H1 (cell line): ENCODE measurements at regions not wholly inside any gene's neighbourhood (a gene's known extent, or its start where the extent isn't known, plus 50 kb on each side); places are given as distances from the start of the nearest gene placed in this dataset.

Source experiments
- CTCF ChIA-PET: fragments of 300-600 bp; sonication (Branson Sonifier 250); formaldehyde crosslinking; loops from one replicate; lab custom pipeline; 2021; ENCODE audit not compliant: partially characterized antibody; lab: Charles Lee
- POLR2A ChIA-PET: fragments of 300-600 bp; sonication (Branson Sonifier 250); formaldehyde crosslinking; loops from one replicate; lab custom pipeline; 2021; ENCODE audit warnings: inconsistent platforms; ENCODE audit not compliant: partially characterized antibody; lab: Charles Lee
- DNase-seq, 2 experiments: peaks; one replicate each; pipeline versions ENCODE4 v3.0.0 to v3.0.0-alpha.2; 2010 to 2022; ENCODE audit warnings: low spot score in 2 of 2, low read depth in 1 of 2, mixed read lengths in 1 of 2
- FAIRE-seq: peaks from 2 replicates; lab custom pipeline; 2011; peaks lifted over from hg19 to GRCh38; lab: Jason Lieb, UNC
- H2AFZ ChIP-seq: 2 replicates; pipeline ENCODE4 v1.8.1; 2012; ENCODE audit warnings: low read length, inconsistent platforms
- H2AK5ac ChIP-seq: 2 replicates; pipeline ENCODE4 v1.6.1; 2013; ENCODE audit warnings: low read depth, low read length
- H2BK120ac ChIP-seq: replicated peaks from 2 replicates; pipeline ENCODE3; 2013; ENCODE audit warnings: low read depth, low read length, inconsistent platforms
- H2BK12ac ChIP-seq: 2 replicates; pipeline ENCODE4 v1.6.1; 2013; ENCODE audit warnings: low read depth, low read length
- H2BK15ac ChIP-seq: 2 replicates; pipeline ENCODE4 v1.6.1; 2013; ENCODE audit warnings: low read length
- H2BK20ac ChIP-seq: 2 replicates; pipeline ENCODE4 v1.6.1; 2013; ENCODE audit warnings: low read length
- H2BK5ac ChIP-seq: 2 replicates; pipeline ENCODE4 v1.6.1; 2013; ENCODE audit warnings: low read depth, low read length
- H3K14ac ChIP-seq: 2 replicates; pipeline ENCODE4 v1.6.1; 2013; ENCODE audit warnings: inconsistent platforms; ENCODE audit not compliant: insufficient read length
- H3K18ac ChIP-seq: 2 replicates; pipeline ENCODE4 v1.6.1; 2013; ENCODE audit warnings: low read length; ENCODE audit errors: extremely low read depth
- H3K23ac ChIP-seq: 2 replicates; pipeline ENCODE4 v1.6.1; 2013; ENCODE audit warnings: inconsistent platforms; ENCODE audit not compliant: insufficient read length
- H3K23me2 ChIP-seq: 2 replicates; pipeline ENCODE4 v1.6.1; 2013; ENCODE audit warnings: low read depth, low read length
- H3K27ac ChIP-seq: 2 replicates; pipeline ENCODE4 v1.6.1; 2011; ENCODE audit warnings: low read depth, low read length, inconsistent platforms
- H3K27me3 ChIP-seq, 4 experiments: replicated peaks in 1 of 4; 1 replicate in 1 of 4; 2 replicates in 3 of 4; pipeline versions ENCODE4 v1.6.1 to v1.8.1; 2011 to 2013; ENCODE audit warnings: low read length in 3 of 4, mild to moderate bottlenecking in 3 of 4, inconsistent platforms in 2 of 4, mixed read lengths in 2 of 4, moderate library complexity in 1 of 4; ENCODE audit not compliant: control insufficient read depth in 3 of 4, insufficient read depth in 3 of 4; ENCODE audit errors: extremely low read depth in 1 of 4
- H3K36me3 ChIP-seq, 4 experiments: 2 replicates each; pipeline versions ENCODE4 v1.6.1 to v1.8.1; 2011 to 2013; ENCODE audit warnings: mild to moderate bottlenecking in 4 of 4, low read length in 3 of 4, moderate library complexity in 2 of 4, control low read depth in 1 of 4, inconsistent platforms in 1 of 4; ENCODE audit not compliant: insufficient read depth in 4 of 4, control insufficient read depth in 2 of 4
- H3K4ac ChIP-seq: replicated peaks from 2 replicates; pipeline ENCODE3; 2013; ENCODE audit warnings: low read length, low read depth, mixed read lengths, inconsistent platforms; ENCODE audit not compliant: insufficient read length
- H3K4me1 ChIP-seq, 4 experiments: replicated peaks in 1 of 4; 1 replicate in 1 of 4; 2 replicates in 3 of 4; pipeline versions ENCODE4 v1.6.1 to v1.8.1; 2011 to 2013; ENCODE audit warnings: low read length in 3 of 4, inconsistent platforms in 2 of 4, mixed read lengths in 1 of 4; ENCODE audit not compliant: insufficient read depth in 4 of 4, control insufficient read depth in 3 of 4
- H3K4me2 ChIP-seq, 2 experiments: 2 replicates each; pipeline versions ENCODE4 v1.6.1 to v1.8.1; 2011 to 2013; ENCODE audit warnings: low read depth in 2 of 2, low read length in 2 of 2, control low read depth in 1 of 2, inconsistent platforms in 1 of 2, mild to moderate bottlenecking in 1 of 2; ENCODE audit not compliant: insufficient read depth in 1 of 2
- H3K4me3 ChIP-seq, 4 experiments: fragments of 200-600, 300-600 bp in 1 of 4; sonication (generic), shearing (Covaris generic), sonication (Bioruptor Twin) in 1 of 4; 2 replicates each; pipeline versions ENCODE4 v1.5.1 to v1.8.1; 2011 to 2016; ENCODE audit warnings: low read length in 4 of 4, low read depth in 3 of 4, control low read depth in 2 of 4, inconsistent platforms in 2 of 4, mild to moderate bottlenecking in 2 of 4, mixed read lengths in 1 of 4, moderate library complexity in 1 of 4; ENCODE audit not compliant: insufficient read depth in 2 of 4; ENCODE audit errors: extremely low read depth in 1 of 4
- H3K56ac ChIP-seq: replicated peaks from 2 replicates; pipeline ENCODE3; 2013; ENCODE audit warnings: low read depth, mild to moderate bottlenecking, mixed read lengths, low read length, inconsistent platforms; ENCODE audit not compliant: insufficient read length
- H3K79me1 ChIP-seq: 2 replicates; pipeline ENCODE4 v1.6.1; 2013; ENCODE audit warnings: low read depth, low read length, control low read depth
- H3K79me2 ChIP-seq, 2 experiments: 2 replicates each; pipeline versions ENCODE4 v1.6.1 to v1.8.1; 2012 to 2013; ENCODE audit warnings: low read length in 2 of 2, mild to moderate bottlenecking in 2 of 2, inconsistent platforms in 1 of 2; ENCODE audit not compliant: insufficient read depth in 2 of 2, control insufficient read depth in 1 of 2
- H3K9ac ChIP-seq, 4 experiments: replicated peaks in 1 of 4; 1 replicate in 1 of 4; 2 replicates in 3 of 4; pipeline versions ENCODE4 v1.6.1 to v1.8.1; 2011 to 2013; ENCODE audit warnings: low read depth in 3 of 4, low read length in 3 of 4, control low read depth in 2 of 4, mild to moderate bottlenecking in 2 of 4, moderate library complexity in 2 of 4, inconsistent platforms in 1 of 4; ENCODE audit errors: extremely low read depth in 1 of 4
- H3K9me3 ChIP-seq, 2 experiments: 2 replicates each; pipeline versions ENCODE4 v1.6.1 to v1.8.1; 2012 to 2013; ENCODE audit warnings: mild to moderate bottlenecking in 2 of 2, moderate library complexity in 2 of 2, control low read depth in 1 of 2, inconsistent platforms in 1 of 2, low read depth in 1 of 2, low read length in 1 of 2, mixed read lengths in 1 of 2; ENCODE audit not compliant: insufficient read depth in 2 of 2
- H4K20me1 ChIP-seq, 2 experiments: replicated peaks in 1 of 2; 2 replicates each; pipeline versions ENCODE3 to v1.8.1; 2011 to 2013; ENCODE audit warnings: inconsistent platforms in 2 of 2, low read length in 2 of 2, mild to moderate bottlenecking in 1 of 2; ENCODE audit not compliant: insufficient read depth in 2 of 2, control insufficient read depth in 1 of 2
- H4K5ac ChIP-seq: 2 replicates; pipeline ENCODE4 v1.6.1; 2013; ENCODE audit warnings: low read length, low read depth, mixed read lengths, inconsistent platforms; ENCODE audit not compliant: insufficient read length
- H4K8ac ChIP-seq: 2 replicates; pipeline ENCODE4 v1.8.0; 2013; ENCODE audit warnings: mild to moderate bottlenecking, moderate library complexity, low read length, inconsistent platforms; ENCODE audit not compliant: insufficient read depth; ENCODE audit errors: extremely low read depth
- H4K91ac ChIP-seq: replicated peaks from 2 replicates; pipeline ENCODE3; 2013; ENCODE audit warnings: low read length, mixed read lengths, inconsistent platforms; ENCODE audit not compliant: insufficient read length
- CBX5 ChIP-seq: fragments of 300-800, 300-1000 bp; sonication (generic); IDR thresholded peaks from 2 replicates; pipeline ENCODE4 v1.7.1; 2016; ENCODE audit warnings: antibody characterized with exemption, low read length, low read depth
- CTBP2 ChIP-seq: IDR thresholded peaks from 2 replicates; pipeline ENCODE4 v1.7.0; 2011; ENCODE audit warnings: borderline replicate concordance, mild to moderate bottlenecking, moderate library complexity, mixed read lengths, low read length; ENCODE audit not compliant: insufficient read depth, insufficient read length
- EZH2 ChIP-seq: fragments of 200-600 bp; sonication (generic); IDR thresholded peaks from 2 replicates; pipeline ENCODE4 v1.7.1; 2012; ENCODE audit warnings: low read depth, mild to moderate bottlenecking, moderate library complexity, low read length, inconsistent platforms; ENCODE audit not compliant: severe bottlenecking
- GABPA ChIP-seq: IDR thresholded peaks from 2 replicates; pipeline ENCODE4 v1.6.1; 2011; ENCODE audit warnings: mild to moderate bottlenecking, low read length, moderate library complexity, borderline replicate concordance; ENCODE audit not compliant: insufficient read depth
- KDM4A ChIP-seq: IDR thresholded peaks from one replicate; pipeline ENCODE4 v1.7.1; 2012; ENCODE audit warnings: low read depth, mild to moderate bottlenecking, moderate library complexity, low read length, inconsistent platforms; ENCODE audit not compliant: severe bottlenecking
- KDM5A ChIP-seq: fragments of 200-600 bp; IDR thresholded peaks from 2 replicates; pipeline ENCODE4 v1.7.1; 2012; ENCODE audit warnings: mild to moderate bottlenecking, low read length, inconsistent platforms, mixed read lengths
- NRF1 ChIP-seq: IDR thresholded peaks from 2 replicates; pipeline ENCODE4 v1.6.1; 2011; ENCODE audit warnings: mild to moderate bottlenecking, low read depth, low read length, improper control_type of control experiment
- POLR2A ChIP-seq, 2 experiments: IDR thresholded peaks; 1 replicate in 1 of 2; 2 replicates in 1 of 2; pipeline ENCODE4 v1.6.1; 2011; ENCODE audit warnings: low read depth in 2 of 2, low read length in 2 of 2, mild to moderate bottlenecking in 2 of 2; ENCODE audit errors: control extremely low read depth in 1 of 2
- SP4 ChIP-seq: IDR thresholded peaks from 2 replicates; pipeline ENCODE4 v1.6.1; 2012; ENCODE audit warnings: low read length, inconsistent platforms
- SRF ChIP-seq: IDR thresholded peaks from 2 replicates; pipeline ENCODE4 v1.6.1; 2011; ENCODE audit warnings: mild to moderate bottlenecking, low read depth, low read length, moderate library complexity
- SUZ12 ChIP-seq: fragments of 200-600 bp; sonication (generic); IDR thresholded peaks from 2 replicates; pipeline ENCODE4 v1.6.1; 2012; ENCODE audit warnings: mild to moderate bottlenecking, inconsistent platforms, low read length, moderate library complexity, mixed read lengths
- TCF12 ChIP-seq: IDR thresholded peaks from 2 replicates; pipeline ENCODE4 v1.6.1; 2011; ENCODE audit warnings: low read depth, mild to moderate bottlenecking, low read length
- ZNF274 ChIP-seq: IDR thresholded peaks from 2 replicates; pipeline ENCODE4 v1.7.0; 2012; ENCODE audit warnings: low read length, borderline replicate concordance; ENCODE audit errors: extremely low read depth
- WGBS, 2 experiments: shearing (Covaris generic) in 1 of 2; methylation state at CpG; one replicate each; pipeline versions ENCODE4 v1.1.6 to v1.1.7; 2013 to 2015; ENCODE audit warnings: low lambda C conversion rate in 2 of 2, mixed read lengths in 2 of 2, inconsistent platforms in 1 of 2, low coverage in 1 of 2, missing lambda C conversion rate in 1 of 2; ENCODE audit not compliant: insufficient replicate concordance in 2 of 2, insufficient coverage in 1 of 2, insufficient read length in 1 of 2; ENCODE audit errors: extremely low coverage in 1 of 2, missing lambda C conversion rate in 1 of 2; 5-methylcytosine and 5-hydroxymethylcytosine counted together

DNA sequence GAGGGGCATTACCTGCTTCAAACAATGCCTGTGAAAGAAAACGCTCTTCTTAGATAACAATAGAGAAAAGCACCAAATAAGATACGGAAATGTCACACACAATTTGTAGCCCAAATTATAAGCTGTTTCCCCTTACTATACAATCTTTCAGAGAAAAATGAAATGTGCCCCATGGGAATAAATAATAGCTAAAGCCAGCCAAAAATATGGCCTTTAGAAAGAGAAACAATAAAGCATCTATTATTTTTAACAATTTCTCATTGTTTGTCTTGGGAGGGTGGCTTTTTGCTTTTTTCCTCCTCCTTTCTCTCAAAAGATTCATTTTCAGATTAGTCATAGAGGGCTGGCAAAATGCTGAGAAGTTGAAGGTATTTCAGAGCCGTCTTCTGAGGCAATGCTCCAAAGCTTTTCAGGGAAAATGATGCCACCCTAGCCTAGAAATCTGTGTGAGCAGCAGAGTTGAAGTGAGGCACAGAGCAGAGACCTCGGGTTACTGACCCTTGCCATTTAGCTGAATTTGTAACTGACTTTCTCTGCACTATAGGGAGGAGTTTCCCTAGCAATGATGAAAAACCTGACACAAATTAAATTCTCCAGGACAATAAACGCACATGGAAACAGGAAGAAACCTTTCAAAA is 86.3 kb upstream of the PRICKLE2 start:
- H3K4me1 ChIP-seq, result no peaks in the 10 kb centered on the region
- no peak overlapping the region for H3K56ac ChIP-seq
- H3K4me2 ChIP-seq, result no peak overlapping the region
- H2BK15ac ChIP-seq, result no peak overlapping the region
- FAIRE-seq, result no peak
- DNase-seq, result no peak
- no peak overlapping the region for H2AK5ac ChIP-seq
- H3K4ac ChIP-seq, result no peak overlapping the region
- H3K4me3 ChIP-seq, result no peak overlapping the region
- ChIA-PET POLR2A (no interaction called here), CTCF (interaction anchor here (0.5 to 0.7 kb wide), 2 partner anchors 164 to 241 kb away, joined by 3 to 4 read pairs; no protein-coding TSS in a partner anchor)
- H3K27me3 ChIP-seq, result no peaks in the 10 kb centered on the region
- no peaks in the 10 kb centered on the region for H3K79me1 ChIP-seq
- H3K14ac ChIP-seq, result no peak overlapping the region
- H4K8ac ChIP-seq, result no peak overlapping the region
- no peaks in the 10 kb centered on the region for H3K23me2 ChIP-seq
- no peak overlapping the region for H2BK120ac ChIP-seq
- H2BK5ac ChIP-seq, result no peak overlapping the region
- no peak overlapping the region for H3K27ac ChIP-seq
- no peaks in the 10 kb centered on the region for H3K79me2 ChIP-seq
- H2BK20ac ChIP-seq, result no peak overlapping the region
- no peak overlapping the region for H3K23ac ChIP-seq
- no peak overlapping the region for H3K18ac ChIP-seq
- no peak overlapping the region for H2BK12ac ChIP-seq
- H3K9ac ChIP-seq, result no peak overlapping the region
- 86% methylated on average over 5 of the region's 5 CpGs; no CpG with 5 or more reads in 1 of the 2 experiments for WGBS, 2 experiments
- no peaks in the 10 kb centered on the region for H3K9me3 ChIP-seq
- no peaks in the 10 kb centered on the region for H4K20me1 ChIP-seq
- no peak overlapping the region for H4K5ac ChIP-seq
- no peak overlapping the region for H4K91ac ChIP-seq
- H2AFZ ChIP-seq, result no peak overlapping the region
- no peaks in the 10 kb centered on the region for H3K36me3 ChIP-seq
- no peak for TF ChIP-seq ZNF274
- no peak for TF ChIP-seq KDM4A
- no peak for TF ChIP-seq SP4
- TF ChIP-seq CBX5, result no peak
- TF ChIP-seq EZH2, result no peak
- no peak for TF ChIP-seq SUZ12
- no peak for TF ChIP-seq TCF12
- no peak for TF ChIP-seq NRF1
- no peak for TF ChIP-seq POLR2A (IDR thresholded peaks at IDR 0.05; ENCODE audit: control extremely low read depth in 1 of 2, low read depth in 2 of 2, low read length in 2 of 2)
- no peak for TF ChIP-seq GABPA
- TF ChIP-seq SRF, result no peak
- TF ChIP-seq KDM5A, result no peak
- TF ChIP-seq CTBP2, result no peak
